AG04450 (cell line): ENCODE measurements at regions not wholly inside any gene's neighbourhood (a gene's known extent, or its start where the extent isn't known, plus 50 kb on each side); places are given as distances from the start of the nearest gene placed in this dataset. TPM values are rescaled to one million over a fixed set of nuclear protein-coding genes. Genes with fewer than 3 reads are reported as not detected.

Source experiments
- CTCF ChIA-PET: fragments of 300-600, 350-600 bp; formaldehyde crosslinking; extraction: SDS; loops from one replicate; lab custom pipeline; 2022; ENCODE audit warnings: antibody characterized with exemption, inconsistent platforms; lab: Charles Lee
- POLR2A ChIA-PET: fragments of 350-600 bp; formaldehyde crosslinking; extraction: SDS; loops from one replicate; lab custom pipeline; 2021; ENCODE audit warnings: antibody characterized with exemption, inconsistent platforms; lab: Yijun Ruan, JAX
- DNase-seq: peaks from one replicate; pipeline ENCODE4 v3.0.0-alpha.2; 2011; ENCODE audit warnings: low read depth, low spot score
- H3K27ac ChIP-seq: one replicate; pipeline ENCODE4 v1.5.1; 2012; ENCODE audit warnings: low read depth, low read length, control low read depth
- H3K27me3 ChIP-seq: one replicate; pipeline ENCODE4 v1.6.0; 2012; ENCODE audit warnings: low read length; ENCODE audit not compliant: control insufficient read depth, insufficient read depth
- H3K4me3 ChIP-seq: 2 replicates; pipeline ENCODE4 v1.5.1; 2011; ENCODE audit warnings: mild to moderate bottlenecking, low read depth, low read length, control low read depth
- H3K9me3 ChIP-seq: 2 replicates; pipeline ENCODE4 v1.5.1; 2012; ENCODE audit warnings: low read length; ENCODE audit not compliant: control insufficient read depth, insufficient read depth
- small RNA-seq: library from RNA; depleted of rRNA; stranded (forward); fragments of <200 nt; gene quantifications from one replicate; pipeline ENCODE3, GENCODE V24; 2012; ENCODE audit warnings: low read depth; ENCODE audit not compliant: insufficient read length
- TF ChIP-seq, protein P1 (sequence below): IDR thresholded peaks from 2 replicates; pipeline ENCODE4 v1.5.1; 2011; ENCODE audit warnings: low read depth, low read length, control low read depth, inconsistent platforms

DNA sequence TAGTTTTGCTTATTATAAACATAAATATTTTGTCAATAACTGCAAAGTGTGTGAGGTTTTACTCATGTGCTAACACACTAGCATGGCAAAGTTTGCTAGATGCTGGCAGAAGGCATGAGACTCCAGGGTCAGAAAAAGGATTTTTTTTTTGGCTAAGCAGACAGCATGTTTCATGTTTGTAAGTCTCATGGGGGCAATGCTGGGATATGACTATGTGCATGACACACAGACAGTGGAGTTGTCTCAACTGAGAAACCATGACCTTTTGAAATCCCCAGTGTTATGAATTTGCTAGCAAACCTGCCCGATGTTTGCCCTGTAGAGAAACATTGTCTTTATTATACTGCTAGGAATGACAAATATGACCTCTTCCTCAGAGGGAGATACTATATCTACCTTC is 448.2 kb downstream of the BRINP3 start:
- TF ChIP-seq, protein P1, sequence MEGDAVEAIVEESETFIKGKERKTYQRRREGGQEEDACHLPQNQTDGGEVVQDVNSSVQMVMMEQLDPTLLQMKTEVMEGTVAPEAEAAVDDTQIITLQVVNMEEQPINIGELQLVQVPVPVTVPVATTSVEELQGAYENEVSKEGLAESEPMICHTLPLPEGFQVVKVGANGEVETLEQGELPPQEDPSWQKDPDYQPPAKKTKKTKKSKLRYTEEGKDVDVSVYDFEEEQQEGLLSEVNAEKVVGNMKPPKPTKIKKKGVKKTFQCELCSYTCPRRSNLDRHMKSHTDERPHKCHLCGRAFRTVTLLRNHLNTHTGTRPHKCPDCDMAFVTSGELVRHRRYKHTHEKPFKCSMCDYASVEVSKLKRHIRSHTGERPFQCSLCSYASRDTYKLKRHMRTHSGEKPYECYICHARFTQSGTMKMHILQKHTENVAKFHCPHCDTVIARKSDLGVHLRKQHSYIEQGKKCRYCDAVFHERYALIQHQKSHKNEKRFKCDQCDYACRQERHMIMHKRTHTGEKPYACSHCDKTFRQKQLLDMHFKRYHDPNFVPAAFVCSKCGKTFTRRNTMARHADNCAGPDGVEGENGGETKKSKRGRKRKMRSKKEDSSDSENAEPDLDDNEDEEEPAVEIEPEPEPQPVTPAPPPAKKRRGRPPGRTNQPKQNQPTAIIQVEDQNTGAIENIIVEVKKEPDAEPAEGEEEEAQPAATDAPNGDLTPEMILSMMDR, result no peak
- no peaks in the 10 kb centered on the region for H3K27me3 ChIP-seq
- POLR2A ChIA-PET, result no interaction called here
- CTCF ChIA-PET, result no interaction called here
- no peaks in the 10 kb centered on the region for H3K9me3 ChIP-seq
- H3K4me3 ChIP-seq, result no peak overlapping the region
- H3K27ac ChIP-seq, result no peak overlapping the region
- DNase-seq, result no peak

DNA sequence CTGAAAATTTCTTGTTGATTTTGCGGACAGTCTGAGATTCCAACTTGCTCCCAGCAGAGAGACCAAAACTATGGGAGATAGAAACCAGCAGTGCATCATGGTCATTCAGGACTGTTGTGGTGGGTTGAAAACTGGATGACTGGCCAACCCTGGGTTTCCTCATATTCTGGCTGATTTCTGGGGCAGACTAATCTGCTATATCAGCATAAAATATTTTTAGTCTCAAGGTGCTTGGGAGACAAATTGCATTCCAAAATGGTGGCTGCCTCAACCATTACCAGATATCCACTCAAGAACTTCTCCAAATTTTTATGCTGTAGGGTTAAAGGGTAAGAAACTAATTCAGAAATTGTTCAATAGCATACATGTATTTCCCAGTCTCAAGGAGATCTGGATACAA is 434.0 kb downstream of the BRINP3 start:
- no peak for DNase-seq
- Histone ChIP-seq H3K9me3 (no peaks in the 10 kb centered on the region), H3K27ac (no peak overlapping the region), H3K27me3 (no peaks in the 10 kb centered on the region), H3K4me3 (no peak overlapping the region)
- ChIA-PET CTCF (no interaction called here), POLR2A (no interaction called here)
- TF ChIP-seq, protein P1, result no peak

DNA sequence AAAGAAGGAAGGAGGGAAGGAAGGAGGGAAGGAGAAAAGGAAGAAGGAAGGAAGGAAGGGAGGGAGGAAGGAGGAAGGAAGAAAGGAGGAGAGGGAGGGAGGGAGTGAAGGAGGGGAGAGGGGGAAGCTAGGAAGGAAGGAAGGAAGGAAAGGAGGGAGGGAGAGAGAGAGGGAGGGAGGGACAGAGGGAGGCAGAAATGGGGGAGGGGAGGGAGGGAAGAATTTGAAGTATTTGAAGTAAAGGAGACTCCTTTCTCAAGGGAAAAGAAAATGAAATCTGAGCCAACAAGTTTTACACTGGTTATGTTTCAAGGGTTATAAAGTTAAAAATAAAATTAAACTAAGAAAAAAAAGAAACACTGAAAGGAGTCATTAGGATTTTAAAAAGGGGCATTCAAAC is 431.4 kb downstream of the BRINP3 start:
- no peaks in the 10 kb centered on the region for H3K9me3 ChIP-seq
- CTCF ChIA-PET, result no interaction called here
- no peak overlapping the region for H3K27ac ChIP-seq
- H3K4me3 ChIP-seq, result no peak overlapping the region
- TF ChIP-seq, protein P1, result no peak
- POLR2A ChIA-PET, result no interaction called here
- DNase-seq, result no peak
- no peaks in the 10 kb centered on the region for H3K27me3 ChIP-seq

Small RNA genes in the stretch of these regions (small RNA-seq; reads per million reads assigned to genes)
- not detected for gene AL136372.1
- gene AL357559.1, result not detected
- gene AL391813.1, result not detected
- not detected for gene RNA5SP73
